ENCODE measurements at regions not wholly inside any gene's neighbourhood (a gene's known extent, or its start where the extent isn't known, plus 50 kb on each side); places are given as distances from the start of the nearest gene placed in this dataset.
"Not testable (repeated sequence)": the region's sequence is repeated elsewhere in the genome, so short reads cannot be mapped to it uniquely, and the experiment has no call there.

- no peak for DNase-seq (ENCODE audit: low read depth in 2 of 2)
Measured at GRCh38 chr7:33784000-33784399, 121.3 kb upstream of the BMPER start.

DNA sequence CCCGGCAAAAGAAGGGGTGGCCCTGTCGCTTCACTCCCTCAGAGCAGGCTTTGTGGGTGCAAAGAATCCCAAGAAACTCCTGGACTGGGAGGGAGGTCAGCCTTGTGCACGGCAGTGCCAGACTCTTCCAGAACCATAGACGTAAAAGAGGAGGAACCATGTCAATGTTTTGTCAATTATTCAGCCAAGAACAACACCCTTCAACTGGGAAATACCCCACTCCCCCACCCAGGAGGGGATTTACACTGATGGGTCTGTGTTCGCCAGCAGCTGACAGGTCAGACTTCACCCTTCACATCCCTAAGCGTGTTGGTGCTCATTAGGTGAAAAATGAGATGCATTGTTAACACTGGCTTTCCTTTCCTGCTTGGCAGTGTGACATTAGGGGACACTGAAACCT is 116.8 kb upstream of the BMPER start:
- DNase-seq (ENCODE audit: low read depth in 2 of 2): no peak

DNA sequence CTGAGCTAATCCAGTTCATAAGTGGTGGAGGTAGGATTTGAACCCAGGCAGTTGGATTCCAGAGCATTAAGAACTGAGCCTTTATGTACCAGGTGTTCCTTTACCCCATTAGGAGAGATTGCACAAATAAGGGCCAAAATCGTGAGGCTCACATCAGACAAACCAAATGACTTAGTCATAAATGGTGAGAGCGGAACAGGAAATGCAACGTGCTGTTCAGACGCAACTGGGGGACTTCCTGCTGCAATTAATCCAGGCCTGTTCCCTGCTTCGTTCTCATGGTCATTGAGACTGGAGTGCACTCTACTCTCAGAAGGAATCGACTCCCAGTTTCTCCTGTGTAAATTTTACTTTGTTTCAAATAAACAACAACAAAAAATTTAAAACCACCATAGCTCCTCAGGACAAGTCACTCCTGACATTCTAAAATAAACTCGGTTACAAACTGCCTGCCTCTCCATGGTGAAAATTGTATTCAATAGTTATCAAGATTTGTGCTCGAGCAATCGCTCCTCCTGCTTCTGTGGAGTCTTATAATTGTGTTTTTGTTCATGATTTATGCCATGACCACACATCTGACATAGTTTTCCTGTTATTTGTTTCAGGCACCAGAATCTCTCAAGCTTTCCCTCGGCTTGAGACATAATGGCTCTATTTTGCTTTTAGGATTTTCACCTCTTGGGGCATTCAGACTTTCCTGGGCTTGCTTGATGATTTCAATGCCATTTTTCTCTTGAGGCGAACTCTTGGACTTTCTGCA is 115.3 kb upstream of the BMPER start:
- DNase-seq (ENCODE audit: low read depth in 2 of 2): no peak

GRCh38 chr7:33790746-33791145 is 114.6 kb upstream of the BMPER start:
- DNase-seq (ENCODE audit: low read depth in 2 of 2): no peak

- DNase-seq (ENCODE audit: low read depth in 2 of 2): no peak
Measured at GRCh38 chr7:33792041-33792440, 113.3 kb upstream of the BMPER start.

GRCh38 chr7:33792547-33793105 is 112.7 kb upstream of the BMPER start:
- no peak for DNase-seq (ENCODE audit: low read depth in 2 of 2)

DNA sequence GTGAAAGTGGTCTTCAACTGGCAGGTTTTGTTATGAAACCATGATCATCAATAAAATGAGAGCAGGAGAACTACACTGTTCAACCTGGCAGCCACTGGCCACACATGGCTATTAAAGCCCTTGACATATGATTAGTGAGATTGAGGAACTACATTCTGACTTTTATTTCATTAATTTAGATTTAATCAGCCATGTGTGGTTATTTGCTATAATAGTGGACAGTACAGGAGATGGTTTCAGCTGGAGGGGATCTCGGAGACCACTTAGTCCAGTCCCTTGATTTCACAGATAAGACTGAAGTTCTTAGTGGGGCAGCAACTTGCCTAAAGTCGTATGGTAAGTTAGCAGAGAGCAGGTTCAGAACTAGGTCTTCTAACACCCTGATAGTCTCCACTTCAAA is 111.7 kb upstream of the BMPER start:
- DNase-seq (ENCODE audit: low read depth in 2 of 2): no peak

DNA sequence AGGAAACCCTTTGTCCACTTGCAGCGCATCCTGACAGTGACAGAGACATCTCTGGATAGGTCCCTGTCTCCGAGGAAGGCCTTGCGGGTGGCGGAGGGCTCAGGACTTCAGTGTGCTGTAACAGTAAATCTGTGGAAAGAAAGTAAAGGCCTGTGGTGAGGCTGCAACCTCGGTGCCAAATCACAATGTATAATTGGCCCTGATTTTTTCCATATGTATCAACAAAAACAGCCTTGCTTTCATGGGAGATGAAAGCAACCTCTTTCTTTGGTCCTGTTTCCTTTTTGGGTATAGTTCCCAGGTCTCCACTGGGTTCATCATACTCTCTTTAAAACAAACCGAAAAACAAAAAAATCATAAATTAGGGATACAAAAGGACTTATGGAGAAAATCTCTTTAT is 110.9 kb upstream of the BMPER start:
- DNase-seq (ENCODE audit: low read depth in 2 of 2): no peak

DNA sequence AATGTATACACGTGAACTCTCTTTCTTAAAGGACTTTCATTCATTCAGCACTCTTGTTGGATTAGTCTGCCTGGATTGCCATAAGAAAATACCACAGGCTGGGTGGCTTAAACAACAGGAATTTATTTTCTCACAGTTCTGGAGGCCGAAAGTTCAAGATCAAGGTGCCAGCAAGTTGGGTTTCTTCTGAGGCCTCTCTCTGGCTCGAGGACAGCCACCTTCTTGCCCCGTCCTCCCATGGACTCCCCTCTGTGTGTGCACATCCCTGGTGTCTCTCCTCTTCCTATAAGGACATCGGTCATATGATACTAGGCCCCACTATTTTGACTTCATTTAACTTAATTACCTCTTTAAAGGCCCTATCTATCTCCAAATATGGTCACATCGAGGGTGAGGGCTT is 110.4 kb upstream of the BMPER start:
- no peak for DNase-seq (ENCODE audit: low read depth in 2 of 2)

- DNase-seq (ENCODE audit: low read depth in 2 of 2): no peak
Measured at GRCh38 chr7:33796538-33796937, 108.8 kb upstream of the BMPER start.

DNA sequence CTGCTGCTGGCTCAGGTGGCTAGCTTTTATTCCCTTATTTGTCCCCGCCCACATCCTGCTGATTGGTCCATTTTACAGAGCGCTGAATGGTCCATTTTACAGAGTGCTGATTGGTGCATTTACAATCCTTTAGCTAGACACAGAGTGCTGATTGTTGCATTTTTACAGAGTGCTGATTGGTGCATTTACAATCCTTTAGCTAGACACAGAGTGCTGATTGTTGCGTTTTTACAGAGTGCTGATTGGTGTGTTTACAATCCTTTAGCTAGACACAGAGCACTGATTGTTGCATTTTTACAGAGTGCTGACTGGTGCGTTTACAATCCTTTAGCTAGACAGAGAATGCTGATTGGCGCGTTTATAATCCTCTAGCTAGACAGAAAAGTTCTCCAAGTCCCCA is 107.8 kb upstream of the BMPER start:
- not testable (repeated sequence) for DNase-seq (ENCODE audit: low read depth in 2 of 2)

GRCh38 chr7:33798686-33799325 is 106.5 kb upstream of the BMPER start:
- no peak for DNase-seq (ENCODE audit: low read depth in 2 of 2)

GRCh38 chr7:33799766-33800165 is 105.6 kb upstream of the BMPER start:
- DNase-seq (ENCODE audit: low read depth in 2 of 2): no peak

GRCh38 chr7:33802600-33802999 is 102.7 kb upstream of the BMPER start:
- no peak for DNase-seq (ENCODE audit: low read depth in 2 of 2)

DNA sequence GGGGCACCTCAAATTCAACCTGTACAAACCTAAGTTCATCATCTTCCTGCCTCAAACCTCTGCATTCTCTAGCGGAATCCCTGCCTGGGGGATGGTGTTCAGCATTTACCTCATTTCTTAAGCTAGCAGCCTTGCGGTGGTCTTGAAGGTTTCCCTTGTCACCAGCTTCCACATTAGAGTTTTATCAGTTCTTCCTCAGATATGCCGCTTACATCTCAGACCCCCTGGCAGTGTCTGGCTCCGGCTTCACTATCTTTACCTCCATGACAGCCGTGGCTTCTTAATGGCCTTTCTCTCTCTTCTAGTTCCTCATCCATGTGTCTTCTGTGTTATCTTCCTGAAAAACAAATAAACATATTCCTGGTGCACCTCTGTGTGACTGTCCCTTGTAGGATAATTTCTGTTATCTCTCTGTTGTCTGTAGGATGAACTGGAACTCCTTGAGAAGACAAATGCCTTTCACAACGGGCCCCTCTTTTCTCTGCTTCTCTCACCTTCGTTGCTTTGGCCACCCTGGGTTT is 101.1 kb upstream of the BMPER start:
- no peak for DNase-seq (ENCODE audit: low read depth in 2 of 2)

GRCh38 chr7:33805630-33806233 is 99.6 kb upstream of the BMPER start:
- DNase-seq (ENCODE audit: low read depth in 2 of 2): peak in 1 of 2 experiments; percentile 19

GRCh38 chr7:33806298-33807154 is 98.8 kb upstream of the BMPER start:
- DNase-seq (ENCODE audit: low read depth in 2 of 2): no peak

- no peak for DNase-seq (ENCODE audit: low read depth in 2 of 2)
Measured at GRCh38 chr7:33807155-33807530, 98.2 kb upstream of the BMPER start.

- no peak for DNase-seq (ENCODE audit: low read depth in 2 of 2)
Measured at GRCh38 chr7:33807779-33808482, 97.4 kb upstream of the BMPER start.

- no peak for DNase-seq (ENCODE audit: low read depth in 2 of 2)
Measured at GRCh38 chr7:33809228-33809627, 96.1 kb upstream of the BMPER start.

DNA sequence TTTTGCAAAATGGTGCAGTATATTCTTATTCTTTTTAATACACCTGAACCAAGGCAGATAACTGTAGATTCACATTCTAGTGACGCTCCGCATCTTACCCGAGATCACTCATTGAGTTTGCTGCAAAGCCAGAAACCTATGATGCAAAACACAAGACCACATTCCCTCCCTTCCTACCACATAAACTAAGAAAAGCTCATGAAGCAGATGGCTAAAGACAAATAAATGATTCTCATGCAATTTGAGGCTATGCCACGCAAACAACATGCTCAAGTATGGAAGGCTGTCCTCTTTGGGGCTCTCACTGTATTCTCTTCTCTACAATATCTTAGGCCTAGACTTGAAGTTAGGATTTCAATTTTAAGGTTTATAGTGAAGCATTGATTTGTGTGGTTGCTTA is 95.0 kb upstream of the BMPER start:
- no peak for DNase-seq (ENCODE audit: low read depth in 2 of 2)
